ENCODE measurements at regions not wholly inside any gene's neighbourhood (a gene's known extent, or its start where the extent isn't known, plus 50 kb on each side); places are given as distances from the start of the nearest gene placed in this dataset.

DNA sequence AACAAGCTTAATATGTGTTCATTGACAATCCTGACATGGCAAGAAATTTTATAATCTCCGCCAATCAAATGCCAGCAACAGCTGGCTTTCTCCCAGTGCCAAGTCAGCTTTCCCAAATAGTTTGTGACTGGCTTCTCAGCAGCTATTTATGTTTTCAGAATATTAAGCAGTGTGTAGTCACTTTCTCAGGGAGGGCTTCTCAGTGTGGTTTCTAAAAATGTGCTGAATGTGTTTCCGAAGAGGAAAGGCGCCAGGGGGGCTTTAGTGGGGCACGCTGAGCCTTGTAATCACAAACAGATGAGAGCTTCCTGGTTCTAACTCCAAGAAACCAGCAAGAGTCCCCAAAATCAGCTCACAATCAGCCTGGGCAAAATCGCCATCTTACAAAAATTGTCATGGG, 258.7 kb upstream of the CPEB2 start:
- TF ChIP-seq, protein P1, sequence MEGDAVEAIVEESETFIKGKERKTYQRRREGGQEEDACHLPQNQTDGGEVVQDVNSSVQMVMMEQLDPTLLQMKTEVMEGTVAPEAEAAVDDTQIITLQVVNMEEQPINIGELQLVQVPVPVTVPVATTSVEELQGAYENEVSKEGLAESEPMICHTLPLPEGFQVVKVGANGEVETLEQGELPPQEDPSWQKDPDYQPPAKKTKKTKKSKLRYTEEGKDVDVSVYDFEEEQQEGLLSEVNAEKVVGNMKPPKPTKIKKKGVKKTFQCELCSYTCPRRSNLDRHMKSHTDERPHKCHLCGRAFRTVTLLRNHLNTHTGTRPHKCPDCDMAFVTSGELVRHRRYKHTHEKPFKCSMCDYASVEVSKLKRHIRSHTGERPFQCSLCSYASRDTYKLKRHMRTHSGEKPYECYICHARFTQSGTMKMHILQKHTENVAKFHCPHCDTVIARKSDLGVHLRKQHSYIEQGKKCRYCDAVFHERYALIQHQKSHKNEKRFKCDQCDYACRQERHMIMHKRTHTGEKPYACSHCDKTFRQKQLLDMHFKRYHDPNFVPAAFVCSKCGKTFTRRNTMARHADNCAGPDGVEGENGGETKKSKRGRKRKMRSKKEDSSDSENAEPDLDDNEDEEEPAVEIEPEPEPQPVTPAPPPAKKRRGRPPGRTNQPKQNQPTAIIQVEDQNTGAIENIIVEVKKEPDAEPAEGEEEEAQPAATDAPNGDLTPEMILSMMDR (optimal IDR thresholded peaks at IDR 0.05 in 1 of 3, IDR thresholded peaks at IDR 0.05 in 1 of 3, conservative IDR thresholded peaks at IDR 0.05 in 1 of 3; ENCODE audit: extremely low read depth in 1 of 3, insufficient read depth in 2 of 3, low read length in 3 of 3) = no peak
- TF ChIP-seq EZH2 (IDR thresholded peaks at IDR 0.05; ENCODE audit: low read length) = no peak
